ENCODE measurements at regions not wholly inside any gene's neighbourhood (a gene's known extent, or its start where the extent isn't known, plus 50 kb on each side); places are given as distances from the start of the nearest gene placed in this dataset.

- no peaks in the 10 kb centered on the region for H3K9me3 ChIP-seq (ENCODE audit: low read depth, low read length)
- H3K4me1 ChIP-seq (ENCODE audit: insufficient read depth, low read length): no peaks in the 10 kb centered on the region
- H2AFZ ChIP-seq (ENCODE audit: low read length): no peak overlapping the region
- TF ChIP-seq CTCF (IDR thresholded peaks at IDR 0.05; ENCODE audit: extremely low read depth, low read depth, low read length): no peak
- no peaks in the 10 kb centered on the region for H3K36me3 ChIP-seq (ENCODE audit: insufficient read depth, low read length)
- no peak overlapping the region for H3K27ac ChIP-seq (ENCODE audit: low read depth, low read length)
- H4K20me1 ChIP-seq (ENCODE audit: insufficient read depth, low read length): no peaks in the 10 kb centered on the region
- no peak overlapping the region for H3K4me2 ChIP-seq (ENCODE audit: insufficient read depth, low read length)
- no peaks in the 10 kb centered on the region for H3K79me2 ChIP-seq (ENCODE audit: insufficient read depth, low read length)
- no peak for DNase-seq (ENCODE audit: insufficient read length, low spot score, missing footprints)
- no peaks in the 10 kb centered on the region for H3K27me3 ChIP-seq (ENCODE audit: insufficient read depth, low read length)
- H3K4me3 ChIP-seq (ENCODE audit: insufficient read depth, low read length): no peak overlapping the region
Measured at GRCh38 chr5:27708534-27708933, 670.1 kb upstream of the CDH9 start.

GRCh38 chr5:27706832-27707231, 668.4 kb upstream of the CDH9 start:
- Histone ChIP-seq H3K79me2 (ENCODE audit: insufficient read depth, low read length) (no peaks in the 10 kb centered on the region), H2AFZ (ENCODE audit: low read length) (no peak overlapping the region), H3K4me1 (ENCODE audit: insufficient read depth, low read length) (peaks cover 4% of the 10 kb centered on the region), H3K4me2 (ENCODE audit: insufficient read depth, low read length) (no peak overlapping the region), H3K36me3 (ENCODE audit: insufficient read depth, low read length) (no peaks in the 10 kb centered on the region), H3K27me3 (ENCODE audit: insufficient read depth, low read length) (no peaks in the 10 kb centered on the region), H3K27ac (ENCODE audit: low read depth, low read length) (no peak overlapping the region), H3K4me3 (ENCODE audit: insufficient read depth, low read length) (no peak overlapping the region), H3K9me3 (ENCODE audit: low read depth, low read length) (no peaks in the 10 kb centered on the region), H4K20me1 (ENCODE audit: insufficient read depth, low read length) (no peaks in the 10 kb centered on the region)
- TF ChIP-seq CTCF (IDR thresholded peaks at IDR 0.05; ENCODE audit: extremely low read depth, low read depth, low read length): no peak
- DNase-seq (ENCODE audit: insufficient read length, low spot score, missing footprints): no peak

- Histone ChIP-seq H3K4me2 (ENCODE audit: insufficient read depth, low read length) (no peak overlapping the region), H3K4me1 (ENCODE audit: insufficient read depth, low read length) (peaks cover 5% of the 10 kb centered on the region), H2AFZ (ENCODE audit: low read length) (no peak overlapping the region), H3K27ac (ENCODE audit: low read depth, low read length) (no peak overlapping the region), H3K27me3 (ENCODE audit: insufficient read depth, low read length) (no peaks in the 10 kb centered on the region), H4K20me1 (ENCODE audit: insufficient read depth, low read length) (no peaks in the 10 kb centered on the region), H3K4me3 (ENCODE audit: insufficient read depth, low read length) (no peak overlapping the region), H3K9me3 (ENCODE audit: low read depth, low read length) (no peaks in the 10 kb centered on the region), H3K36me3 (ENCODE audit: insufficient read depth, low read length) (no peaks in the 10 kb centered on the region), H3K79me2 (ENCODE audit: insufficient read depth, low read length) (no peaks in the 10 kb centered on the region)
- DNase-seq (ENCODE audit: insufficient read length, low spot score, missing footprints): no peak
- TF ChIP-seq CTCF (IDR thresholded peaks at IDR 0.05; ENCODE audit: extremely low read depth, low read depth, low read length): no peak
Measured at GRCh38 chr5:27705661-27706060, 667.3 kb upstream of the CDH9 start.

GRCh38 chr5:27701931-27702903, 663.8 kb upstream of the CDH9 start:
- no peak overlapping the region for H3K4me3 ChIP-seq (ENCODE audit: insufficient read depth, low read length)
- H3K27me3 ChIP-seq (ENCODE audit: insufficient read depth, low read length): no peaks in the 10 kb centered on the region
- no peaks in the 10 kb centered on the region for H3K36me3 ChIP-seq (ENCODE audit: insufficient read depth, low read length)
- peaks cover 5% of the 10 kb centered on the region for H3K4me1 ChIP-seq (ENCODE audit: insufficient read depth, low read length)
- no peaks in the 10 kb centered on the region for H3K79me2 ChIP-seq (ENCODE audit: insufficient read depth, low read length)
- no peak for DNase-seq (ENCODE audit: insufficient read length, low spot score, missing footprints)
- H3K4me2 ChIP-seq (ENCODE audit: insufficient read depth, low read length): peak overlapping the region; percentile 13
- no peak overlapping the region for H2AFZ ChIP-seq (ENCODE audit: low read length)
- no peak overlapping the region for H3K27ac ChIP-seq (ENCODE audit: low read depth, low read length)
- no peaks in the 10 kb centered on the region for H4K20me1 ChIP-seq (ENCODE audit: insufficient read depth, low read length)
- TF ChIP-seq CTCF (IDR thresholded peaks at IDR 0.05; ENCODE audit: extremely low read depth, low read depth, low read length): no peak
- no peaks in the 10 kb centered on the region for H3K9me3 ChIP-seq (ENCODE audit: low read depth, low read length)

Data from osteoblast (primary cell).